Dendritic cell treated with granulocyte-macrophage colony-stimulating factor and Interleukin-4, amounts not matched to agents 40 ng/mL and 50 ng/mL, for 4 days (primary cell): ENCODE measurements at regions not wholly inside any gene's neighbourhood (a gene's known extent, or its start where the extent isn't known, plus 50 kb on each side); places are given as distances from the start of the nearest gene placed in this dataset.

Source experiments
- H3K27ac Mint-ChIP-seq: one replicate; pipeline ENCODE4 v1.8.0; 2022; ENCODE audit warnings: mild to moderate bottlenecking, mixed read lengths
- H3K27me3 Mint-ChIP-seq: one replicate; pipeline ENCODE4 v1.8.0; 2022; ENCODE audit warnings: mild to moderate bottlenecking, mixed read lengths
- H3K36me3 Mint-ChIP-seq: one replicate; pipeline ENCODE4 v1.8.0; 2022; ENCODE audit warnings: low read depth, mixed read lengths
- H3K4me1 Mint-ChIP-seq: one replicate; pipeline ENCODE4 v1.8.0; 2022; ENCODE audit warnings: low read depth, mixed read lengths
- H3K4me3 Mint-ChIP-seq: one replicate; pipeline ENCODE4 v1.8.0; 2022; ENCODE audit warnings: mild to moderate bottlenecking, moderate library complexity, mixed read lengths
- H3K9me3 Mint-ChIP-seq: one replicate; pipeline ENCODE4 v1.8.0; 2022; ENCODE audit warnings: mixed read lengths
- intact Hi-C: fragments of 100-400 bp; cut with micrococcal nuclease; formaldehyde crosslinking; loops from one replicate; pipeline ENCODE4 v1.15.0; 2022

DNA sequence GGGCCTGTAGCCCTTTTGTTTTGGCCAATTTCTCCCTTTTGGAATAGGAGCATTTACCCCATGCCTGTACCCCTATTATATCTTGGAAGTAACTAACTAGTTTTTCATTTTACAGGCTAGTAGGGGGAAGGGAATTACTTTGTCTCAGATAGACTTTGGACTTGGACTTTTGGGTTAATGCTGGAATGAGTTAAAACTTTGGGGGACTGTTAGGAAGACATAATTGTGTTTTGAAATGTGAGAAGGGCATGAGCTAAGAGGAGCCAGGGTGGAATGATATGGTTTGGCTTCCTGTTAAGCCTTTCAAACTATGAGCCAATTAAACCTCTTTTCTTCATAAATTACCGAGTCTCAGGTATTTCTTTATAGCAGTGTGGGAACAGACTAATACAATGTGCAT is 168.1 kb downstream of the FGF1 start:
- no peaks in the 10 kb centered on the region for H3K4me1 Mint-ChIP-seq
- intact Hi-C loops: no loop called here
- H3K27me3 Mint-ChIP-seq: peaks cover 9% of the 10 kb centered on the region
- H3K9me3 Mint-ChIP-seq: peaks cover 15% of the 10 kb centered on the region
- no peak overlapping the region for H3K4me3 Mint-ChIP-seq
- H3K27ac Mint-ChIP-seq: no peak overlapping the region
- no peaks in the 10 kb centered on the region for H3K36me3 Mint-ChIP-seq

- no peak overlapping the region for H3K4me3 Mint-ChIP-seq
- peaks cover 15% of the 10 kb centered on the region for H3K9me3 Mint-ChIP-seq
- peaks cover 9% of the 10 kb centered on the region for H3K27me3 Mint-ChIP-seq
- intact Hi-C loops: no loop called here
- no peaks in the 10 kb centered on the region for H3K36me3 Mint-ChIP-seq
- no peaks in the 10 kb centered on the region for H3K4me1 Mint-ChIP-seq
- no peak overlapping the region for H3K27ac Mint-ChIP-seq
These were observed 169.2 kb downstream of the FGF1 start for GRCh38 chr5:142516732-142517131.

GRCh38 chr5:142515036-142515435 is 170.9 kb downstream of the FGF1 start:
- intact Hi-C loops: no loop called here
- Mint-ChIP-seq H3K27me3 (peaks cover 12% of the 10 kb centered on the region), H3K36me3 (no peaks in the 10 kb centered on the region), H3K9me3 (peaks cover 15% of the 10 kb centered on the region), H3K27ac (no peak overlapping the region), H3K4me3 (no peak overlapping the region), H3K4me1 (no peaks in the 10 kb centered on the region)

DNA sequence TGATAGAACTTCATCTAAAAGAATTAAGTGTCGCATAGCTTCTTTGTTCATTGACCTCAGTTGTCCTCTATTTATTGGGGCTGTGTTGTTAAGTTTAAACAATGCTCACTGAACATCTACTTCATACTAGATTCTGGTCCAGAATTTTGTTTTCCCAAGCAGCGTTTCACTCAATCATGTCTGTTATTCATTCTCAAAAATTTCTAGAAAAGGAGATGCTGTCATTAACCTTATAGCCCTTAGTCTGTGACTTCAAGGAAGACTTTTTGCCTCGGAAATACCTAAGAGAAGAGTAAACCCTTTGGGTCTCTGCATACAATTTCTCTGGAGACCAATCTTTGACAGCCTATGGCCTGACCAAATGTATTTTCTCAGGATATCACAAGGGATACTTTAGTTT is 171.7 kb downstream of the FGF1 start:
- no peaks in the 10 kb centered on the region for H3K36me3 Mint-ChIP-seq
- H3K4me3 Mint-ChIP-seq: no peak overlapping the region
- H3K4me1 Mint-ChIP-seq: no peaks in the 10 kb centered on the region
- H3K27me3 Mint-ChIP-seq: peaks cover 16% of the 10 kb centered on the region
- intact Hi-C loops: no loop called here
- H3K9me3 Mint-ChIP-seq: peaks cover 15% of the 10 kb centered on the region
- H3K27ac Mint-ChIP-seq: no peak overlapping the region

- Mint-ChIP-seq H3K9me3 (peaks cover 14% of the 10 kb centered on the region), H3K27ac (no peak overlapping the region), H3K4me1 (no peaks in the 10 kb centered on the region), H3K36me3 (no peaks in the 10 kb centered on the region), H3K4me3 (no peak overlapping the region), H3K27me3 (peaks cover 25% of the 10 kb centered on the region)
- intact Hi-C loops: no loop called here
These were observed 173.5 kb downstream of the FGF1 start for GRCh38 chr5:142512043-142513042.

DNA sequence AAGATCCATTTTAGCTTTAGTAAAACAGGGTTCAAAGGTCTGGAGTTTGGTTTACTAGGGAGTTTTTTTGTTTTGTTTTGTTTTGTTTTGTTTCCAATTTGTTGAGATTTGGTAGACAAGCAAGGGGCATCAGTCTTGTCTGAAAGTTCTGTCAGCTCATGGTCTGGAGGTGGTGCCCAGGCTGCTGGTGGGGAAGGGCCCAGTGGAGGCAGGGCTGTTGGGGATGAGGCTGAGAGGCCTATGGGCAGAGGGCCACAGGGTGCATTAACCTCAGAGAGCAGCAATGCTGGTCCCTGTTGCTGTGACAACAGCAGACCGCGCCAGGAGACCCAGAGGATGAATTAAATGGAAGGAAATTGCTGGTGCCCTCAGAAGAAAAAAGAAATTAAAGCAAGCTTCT is 174.5 kb downstream of the FGF1 start:
- Mint-ChIP-seq H3K4me1 (no peaks in the 10 kb centered on the region), H3K4me3 (no peak overlapping the region), H3K27me3 (peaks cover 23% of the 10 kb centered on the region), H3K9me3 (peaks cover 5% of the 10 kb centered on the region), H3K36me3 (no peaks in the 10 kb centered on the region), H3K27ac (no peak overlapping the region)
- intact Hi-C loops: no loop called here

GRCh38 chr5:142509026-142509425 is 176.9 kb downstream of the FGF1 start:
- intact Hi-C loops: no loop called here
- no peak overlapping the region for H3K27ac Mint-ChIP-seq

GRCh38 chr5:142508591-142508990 is 177.3 kb downstream of the FGF1 start:
- Mint-ChIP-seq H3K36me3 (no peaks in the 10 kb centered on the region), H3K27me3 (peaks cover 32% of the 10 kb centered on the region), H3K4me1 (no peaks in the 10 kb centered on the region), H3K9me3 (no peaks in the 10 kb centered on the region), H3K4me3 (no peak overlapping the region), H3K27ac (no peak overlapping the region)
- intact Hi-C loops: no loop called here

More at GRCh38 chr5:142509026-142509425, 176.9 kb downstream of the FGF1 start:
- H3K36me3 Mint-ChIP-seq: no peaks in the 10 kb centered on the region
- H3K4me3 Mint-ChIP-seq: no peak overlapping the region
- H3K27me3 Mint-ChIP-seq: peaks cover 29% of the 10 kb centered on the region
- H3K4me1 Mint-ChIP-seq: no peaks in the 10 kb centered on the region
- H3K9me3 Mint-ChIP-seq: no peaks in the 10 kb centered on the region

GRCh38 chr5:142507531-142508372 is 178.1 kb downstream of the FGF1 start:
- H3K9me3 Mint-ChIP-seq: no peaks in the 10 kb centered on the region
- intact Hi-C loops: no loop called here

DNA sequence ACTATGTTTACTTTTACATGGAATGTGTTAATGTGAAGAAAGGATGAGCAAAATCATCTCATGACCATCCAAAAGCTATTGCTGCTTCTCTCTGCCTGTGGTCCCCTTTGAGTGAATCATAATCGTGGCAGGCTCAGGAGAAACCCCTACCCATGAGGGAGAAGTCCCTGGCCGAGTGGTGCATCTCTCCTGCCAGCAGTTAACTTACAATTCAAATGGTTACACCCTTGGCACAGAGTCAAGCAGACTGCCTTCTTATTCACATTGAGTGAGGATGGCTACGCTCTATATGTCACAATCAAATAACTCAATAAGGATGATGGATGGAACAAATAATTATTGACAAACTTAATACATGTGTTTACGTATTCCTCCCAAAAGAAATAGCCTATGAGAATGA is 179.1 kb downstream of the FGF1 start:
- intact Hi-C loops: no loop called here
- H3K4me1 Mint-ChIP-seq: no peaks in the 10 kb centered on the region

More at GRCh38 chr5:142507531-142508372, 178.1 kb downstream of the FGF1 start:
- Mint-ChIP-seq H3K4me3 (no peak overlapping the region), H3K27ac (no peak overlapping the region), H3K36me3 (no peaks in the 10 kb centered on the region), H3K4me1 (no peaks in the 10 kb centered on the region), H3K27me3 (peaks cover 31% of the 10 kb centered on the region)

GRCh38 chr5:142506046-142506445 is 179.8 kb downstream of the FGF1 start:
- H3K9me3 Mint-ChIP-seq: no peaks in the 10 kb centered on the region
- no peak overlapping the region for H3K27ac Mint-ChIP-seq
- no peaks in the 10 kb centered on the region for H3K36me3 Mint-ChIP-seq
- H3K4me3 Mint-ChIP-seq: no peak overlapping the region
- peaks cover 29% of the 10 kb centered on the region for H3K27me3 Mint-ChIP-seq
- H3K4me1 Mint-ChIP-seq: no peaks in the 10 kb centered on the region
- intact Hi-C loops: no loop called here

More for the DNA sequence above, 179.1 kb downstream of the FGF1 start:
- H3K27me3 Mint-ChIP-seq: peaks cover 31% of the 10 kb centered on the region
- no peaks in the 10 kb centered on the region for H3K36me3 Mint-ChIP-seq
- no peak overlapping the region for H3K4me3 Mint-ChIP-seq
- H3K9me3 Mint-ChIP-seq: no peaks in the 10 kb centered on the region
- no peak overlapping the region for H3K27ac Mint-ChIP-seq

- Mint-ChIP-seq H3K4me1 (no peaks in the 10 kb centered on the region), H3K27ac (no peak overlapping the region), H3K4me3 (no peak overlapping the region), H3K9me3 (no peaks in the 10 kb centered on the region), H3K36me3 (no peaks in the 10 kb centered on the region), H3K27me3 (peaks cover 12% of the 10 kb centered on the region)
- intact Hi-C loops: no loop called here
These were observed 177.1 kb upstream of the SPRY4 start for GRCh38 chr5:142501890-142502289.

GRCh38 chr5:142500227-142500905 is 175.5 kb upstream of the SPRY4 start:
- intact Hi-C loops: no loop called here
- Mint-ChIP-seq H3K27me3 (peaks cover 11% of the 10 kb centered on the region), H3K4me3 (no peak overlapping the region), H3K27ac (no peak overlapping the region), H3K9me3 (no peaks in the 10 kb centered on the region), H3K36me3 (no peaks in the 10 kb centered on the region), H3K4me1 (no peaks in the 10 kb centered on the region)
